CD4-positive, alpha-beta T cell (primary cell): ENCODE measurements at regions not wholly inside any gene's neighbourhood (a gene's known extent, or its start where the extent isn't known, plus 50 kb on each side); places are given as distances from the start of the nearest gene placed in this dataset.

ENCODE experiments used
- ATAC-seq: fragments of 200-7000 bp; cut with Tn5 transposase; one replicate; pipeline ENCODE4 v1.10.0; 2022; ENCODE audit warnings: mild to moderate bottlenecking; ENCODE audit not compliant: poor library complexity
- CTCF ChIA-PET: fragments of 350-600 bp; sonication (Branson Sonifier 250); formaldehyde crosslinking; loops from one replicate; lab custom pipeline; 2021; ENCODE audit warnings: antibody characterized with exemption, inconsistent platforms; lab: Charles Lee
- POLR2A ChIA-PET: fragments of 350-600 bp; sonication (Branson Sonifier 250); formaldehyde crosslinking; loops from one replicate; lab custom pipeline; 2021; ENCODE audit warnings: antibody characterized with exemption, inconsistent platforms; lab: Charles Lee
- DNase-seq, 14 experiments: peaks; one replicate each; pipeline ENCODE4 v3.0.0-alpha.2; 2013 to 2020; ENCODE audit warnings: mixed read lengths in 2 of 14
- H3K27ac ChIP-seq, 2 donors: one replicate each; pipeline versions ENCODE4 v1.5.1 to v1.7.0; 2013; ENCODE audit warnings: low read length in 2 of 2, low read depth in 1 of 2, mild to moderate bottlenecking in 1 of 2
- H3K27me3 ChIP-seq, 2 experiments: 1 replicate in 1 of 2; 2 replicates in 1 of 2; pipeline versions ENCODE4 v1.6.1 to v1.7.0; 2013; ENCODE audit warnings: low read length in 2 of 2, control low read depth in 1 of 2, mild to moderate bottlenecking in 1 of 2, moderate library complexity in 1 of 2; ENCODE audit not compliant: insufficient read depth in 2 of 2, control insufficient read depth in 1 of 2
- H3K36me3 ChIP-seq: one replicate; pipeline ENCODE4 v1.6.1; 2013; ENCODE audit warnings: low read length, control low read depth; ENCODE audit not compliant: insufficient read depth
- H3K4me1 ChIP-seq: one replicate; pipeline ENCODE4 v1.6.1; 2013; ENCODE audit warnings: low read length, control low read depth; ENCODE audit not compliant: insufficient read depth
- H3K4me3 ChIP-seq: one replicate; pipeline ENCODE4 v1.5.1; 2013; ENCODE audit warnings: mild to moderate bottlenecking, low read length, moderate library complexity
- H3K9me3 ChIP-seq, 2 experiments: 1 replicate in 1 of 2; 2 replicates in 1 of 2; pipeline versions ENCODE4 v1.6.1 to v1.7.0; 2013; ENCODE audit warnings: low read length in 2 of 2, mild to moderate bottlenecking in 2 of 2, control low read depth in 1 of 2, moderate library complexity in 1 of 2; ENCODE audit not compliant: control insufficient read depth in 1 of 2, insufficient read depth in 1 of 2
- H3K27ac Mint-ChIP-seq: one replicate; pipeline ENCODE4 v1.8.0; 2020; ENCODE audit warnings: mixed read lengths
- H3K27me3 Mint-ChIP-seq: one replicate; pipeline ENCODE4 v1.8.0; 2021; ENCODE audit warnings: mixed read lengths
- H3K36me3 Mint-ChIP-seq: one replicate; pipeline ENCODE4 v1.8.0; 2021; ENCODE audit warnings: low read depth, mixed read lengths
- H3K4me1 Mint-ChIP-seq: one replicate; pipeline ENCODE4 v1.8.0; 2021; ENCODE audit warnings: low read depth, mixed read lengths
- H3K4me3 Mint-ChIP-seq: one replicate; pipeline ENCODE4 v1.8.0; 2020; ENCODE audit warnings: mild to moderate bottlenecking, mixed read lengths
- H3K9me3 Mint-ChIP-seq: one replicate; pipeline ENCODE4 v1.8.0; 2020; ENCODE audit warnings: mixed read lengths
- intact Hi-C, 2 experiments: fragments of 100-400 bp; cut with DNase I in 1 of 2; cut with micrococcal nuclease in 1 of 2; formaldehyde crosslinking; loops; one replicate each; pipeline versions ENCODE4 v1.15.1 to v1.9.0; 2023 to 2025; cut with DNase I, micrococcal nuclease
- TF ChIP-seq, protein P1 (sequence below): fragments of 200-600 bp; IDR thresholded peaks from one replicate; pipeline ENCODE4 v1.8.0; 2022; ENCODE audit warnings: antibody characterized with exemption, mild to moderate bottlenecking

DNA sequence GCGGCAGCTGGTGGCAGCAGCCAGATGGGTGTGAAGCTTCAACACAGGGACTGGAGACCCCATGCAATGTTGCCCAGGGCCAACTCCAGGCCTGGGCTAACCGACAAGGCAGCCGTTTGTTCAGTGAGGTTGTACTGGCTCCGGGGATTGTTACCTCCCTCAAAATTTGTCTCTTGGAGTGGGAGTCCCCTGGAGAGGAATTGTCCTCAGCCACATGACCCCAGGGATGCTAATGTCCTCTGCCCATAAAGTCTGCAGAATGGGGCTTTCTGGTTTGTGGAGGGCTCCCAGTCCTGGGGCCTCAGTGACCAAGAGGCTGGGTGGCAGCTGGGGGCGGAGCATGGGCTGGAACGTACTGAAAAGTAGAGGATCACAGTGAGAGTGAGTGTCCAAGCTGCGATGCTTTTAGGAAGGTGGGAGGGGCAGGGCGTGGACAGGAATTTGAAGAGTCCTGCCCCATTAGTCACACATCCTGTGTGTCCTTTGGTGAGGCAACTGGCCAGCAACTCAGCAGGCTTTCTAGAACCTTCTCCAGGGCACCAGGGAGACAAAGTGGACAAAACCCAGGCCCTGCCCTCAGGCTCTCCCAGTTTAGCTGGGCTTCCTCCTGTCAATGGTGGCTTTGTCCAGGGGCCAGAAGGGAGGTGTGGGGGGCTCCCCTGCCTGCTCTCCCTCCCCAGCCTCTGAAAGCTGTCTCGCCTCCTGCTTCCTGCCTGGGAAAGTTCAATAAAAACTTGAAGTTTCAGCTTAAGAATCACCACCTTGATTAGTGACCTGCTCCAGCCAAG is 114.0 kb downstream of the NSG2 start:
- CTCF ChIA-PET: no interaction called here
- Histone ChIP-seq H3K4me1 (no peaks in the 10 kb centered on the region), H3K27me3 (no peaks in the 10 kb centered on the region), H3K4me3 (no peak overlapping the region), H3K36me3 (no peaks in the 10 kb centered on the region), H3K27ac (no peak overlapping the region), H3K9me3 (peaks cover 8 to 13% of the 10 kb centered on the region in 2 experiments)
- Mint-ChIP-seq H3K9me3 (peaks cover 4% of the 10 kb centered on the region), H3K27ac (no peak overlapping the region), H3K4me1 (no peaks in the 10 kb centered on the region), H3K4me3 (no peak overlapping the region), H3K36me3 (no peaks in the 10 kb centered on the region), H3K27me3 (peaks cover 2% of the 10 kb centered on the region)
- no peak for DNase-seq
- no peak for ATAC-seq
- POLR2A ChIA-PET: no interaction called here
- intact Hi-C loops: no loop called here
- TF ChIP-seq, protein P1, sequence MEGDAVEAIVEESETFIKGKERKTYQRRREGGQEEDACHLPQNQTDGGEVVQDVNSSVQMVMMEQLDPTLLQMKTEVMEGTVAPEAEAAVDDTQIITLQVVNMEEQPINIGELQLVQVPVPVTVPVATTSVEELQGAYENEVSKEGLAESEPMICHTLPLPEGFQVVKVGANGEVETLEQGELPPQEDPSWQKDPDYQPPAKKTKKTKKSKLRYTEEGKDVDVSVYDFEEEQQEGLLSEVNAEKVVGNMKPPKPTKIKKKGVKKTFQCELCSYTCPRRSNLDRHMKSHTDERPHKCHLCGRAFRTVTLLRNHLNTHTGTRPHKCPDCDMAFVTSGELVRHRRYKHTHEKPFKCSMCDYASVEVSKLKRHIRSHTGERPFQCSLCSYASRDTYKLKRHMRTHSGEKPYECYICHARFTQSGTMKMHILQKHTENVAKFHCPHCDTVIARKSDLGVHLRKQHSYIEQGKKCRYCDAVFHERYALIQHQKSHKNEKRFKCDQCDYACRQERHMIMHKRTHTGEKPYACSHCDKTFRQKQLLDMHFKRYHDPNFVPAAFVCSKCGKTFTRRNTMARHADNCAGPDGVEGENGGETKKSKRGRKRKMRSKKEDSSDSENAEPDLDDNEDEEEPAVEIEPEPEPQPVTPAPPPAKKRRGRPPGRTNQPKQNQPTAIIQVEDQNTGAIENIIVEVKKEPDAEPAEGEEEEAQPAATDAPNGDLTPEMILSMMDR: no peak

GRCh38 chr5:174165406-174165805 is 119.9 kb downstream of the NSG2 start:
- TF ChIP-seq, protein P1: no peak
- intact Hi-C loops: no loop called here
- H3K4me3 Mint-ChIP-seq: no peak overlapping the region
- POLR2A ChIA-PET: no interaction called here
- Histone ChIP-seq H3K4me1 (no peaks in the 10 kb centered on the region), H3K27me3 (no peaks in the 10 kb centered on the region), H3K36me3 (no peaks in the 10 kb centered on the region), H3K4me3 (no peak overlapping the region), H3K27ac (no peak overlapping the region), H3K9me3 (peaks cover 0 to 13% of the 10 kb centered on the region in 2 experiments)
- ATAC-seq: no peak
- DNase-seq: no peak
- no peaks in the 10 kb centered on the region for H3K36me3 Mint-ChIP-seq
- peaks cover 5% of the 10 kb centered on the region for H3K27me3 Mint-ChIP-seq
- CTCF ChIA-PET: no interaction called here
- no peaks in the 10 kb centered on the region for H3K9me3 Mint-ChIP-seq
- H3K27ac Mint-ChIP-seq: no peak overlapping the region
- no peaks in the 10 kb centered on the region for H3K4me1 Mint-ChIP-seq

DNA sequence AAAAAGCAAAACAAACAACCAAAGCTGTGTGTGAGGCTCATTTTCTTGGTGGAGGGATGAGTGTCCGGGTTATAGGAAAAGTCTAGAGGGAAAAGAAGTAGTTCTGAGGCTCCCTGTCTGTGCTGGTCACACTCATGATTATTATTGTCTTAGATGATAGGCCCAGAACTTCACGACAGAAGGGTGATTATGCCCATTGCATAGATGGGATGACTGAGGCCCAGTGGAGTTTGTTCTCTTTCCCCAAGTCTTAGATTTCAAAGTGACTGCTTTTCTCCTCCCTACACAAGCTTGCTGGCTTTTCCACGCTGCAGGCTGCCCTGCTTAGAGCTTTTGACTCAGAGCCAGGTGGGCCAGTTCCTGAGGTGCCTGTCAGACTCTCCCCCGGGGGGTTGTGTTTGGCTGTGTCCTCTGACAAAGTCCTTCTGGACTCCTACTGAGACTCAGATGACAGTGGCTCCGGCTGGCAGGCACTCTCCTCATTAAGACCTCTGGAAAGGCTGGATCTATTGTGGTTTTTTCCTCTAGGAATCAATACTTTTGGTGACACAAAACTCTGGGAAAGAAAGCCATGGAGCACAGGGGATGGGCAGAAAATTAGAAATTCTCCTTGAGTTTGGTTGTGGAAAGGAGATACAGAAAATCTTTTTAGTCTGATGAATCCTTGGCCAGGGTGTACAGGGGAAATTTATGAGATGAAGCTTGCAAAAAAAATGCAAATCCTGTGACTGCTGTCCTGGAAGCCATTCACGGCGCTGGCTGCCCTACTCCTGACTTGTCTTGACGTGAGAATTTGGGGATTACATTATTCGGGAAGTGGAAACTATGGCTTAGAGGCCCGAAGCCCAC is 120.9 kb downstream of the NSG2 start:
- Mint-ChIP-seq H3K36me3 (no peaks in the 10 kb centered on the region), H3K27me3 (peaks cover 5% of the 10 kb centered on the region), H3K9me3 (no peaks in the 10 kb centered on the region), H3K4me1 (no peaks in the 10 kb centered on the region), H3K27ac (no peak overlapping the region), H3K4me3 (no peak overlapping the region)
- no peaks in the 10 kb centered on the region for H3K27me3 ChIP-seq
- no peaks in the 10 kb centered on the region for H3K36me3 ChIP-seq
- peaks cover 0 to 13% of the 10 kb centered on the region in 2 experiments for H3K9me3 ChIP-seq
- ATAC-seq (no peak), DNase-seq (no peak)
- no peaks in the 10 kb centered on the region for H3K4me1 ChIP-seq
- ChIA-PET POLR2A (no interaction called here), CTCF (no interaction called here)
- H3K27ac ChIP-seq: no peak overlapping the region
- TF ChIP-seq, protein P1: no peak
- H3K4me3 ChIP-seq: no peak overlapping the region
- intact Hi-C loops: no loop called here
